GM19395 (cell line): ENCODE measurements at regions not wholly inside any gene's neighbourhood (a gene's known extent, or its start where the extent isn't known, plus 50 kb on each side); places are given as distances from the start of the nearest gene placed in this dataset.
"Not testable (repeated sequence)": the region's sequence is repeated elsewhere in the genome, so short reads cannot be mapped to it uniquely, and the experiment has no call there.

Experiments used
- ATAC-seq: cut with Tn5 transposase; IDR thresholded peaks from one replicate; pipeline ENCODE4 v1.9.1; 2021; ENCODE audit warnings: mild to moderate bottlenecking, moderate library complexity; ENCODE audit not compliant: unreplicated experiment

GRCh38 chr17:79560527-79560926, 50.3 kb downstream of the RBFOX3 start:
- no peak for ATAC-seq

DNA sequence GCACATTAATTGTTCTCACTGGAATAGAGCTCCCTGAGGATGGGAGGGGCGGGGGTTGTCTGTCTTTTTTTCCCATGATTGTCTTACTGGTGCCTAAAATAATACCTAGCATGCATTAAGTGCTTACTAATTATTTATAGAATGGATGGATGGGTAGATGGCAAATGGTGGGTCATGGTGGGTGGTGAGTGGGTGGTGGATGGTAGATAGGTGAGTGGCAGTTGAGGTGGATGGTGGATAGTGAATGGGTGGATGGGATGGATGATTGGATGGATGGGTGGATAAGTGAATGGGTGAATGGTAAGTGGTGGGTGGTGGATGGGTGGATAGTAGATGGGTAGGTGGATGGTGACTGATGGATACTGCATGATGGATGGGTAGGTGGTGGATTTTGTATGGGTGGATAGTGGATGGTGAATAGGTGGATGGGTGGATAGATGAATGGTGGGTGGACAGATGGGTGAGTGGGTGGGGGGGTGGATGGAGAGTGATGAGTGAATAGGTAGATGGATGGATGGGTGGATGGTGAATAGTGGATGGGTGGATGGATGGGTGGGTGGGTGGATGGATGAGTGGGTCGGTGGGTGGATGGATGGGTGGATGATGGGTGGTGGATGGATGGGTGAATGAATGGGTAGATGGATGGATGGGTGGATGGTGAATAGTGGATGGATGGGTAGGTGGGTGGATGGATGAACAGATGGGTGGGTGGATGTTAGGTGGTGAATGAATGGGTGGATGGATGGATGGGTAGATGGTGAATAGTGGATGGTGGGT, 51.6 kb downstream of the RBFOX3 start:
- ATAC-seq, result no peak

DNA sequence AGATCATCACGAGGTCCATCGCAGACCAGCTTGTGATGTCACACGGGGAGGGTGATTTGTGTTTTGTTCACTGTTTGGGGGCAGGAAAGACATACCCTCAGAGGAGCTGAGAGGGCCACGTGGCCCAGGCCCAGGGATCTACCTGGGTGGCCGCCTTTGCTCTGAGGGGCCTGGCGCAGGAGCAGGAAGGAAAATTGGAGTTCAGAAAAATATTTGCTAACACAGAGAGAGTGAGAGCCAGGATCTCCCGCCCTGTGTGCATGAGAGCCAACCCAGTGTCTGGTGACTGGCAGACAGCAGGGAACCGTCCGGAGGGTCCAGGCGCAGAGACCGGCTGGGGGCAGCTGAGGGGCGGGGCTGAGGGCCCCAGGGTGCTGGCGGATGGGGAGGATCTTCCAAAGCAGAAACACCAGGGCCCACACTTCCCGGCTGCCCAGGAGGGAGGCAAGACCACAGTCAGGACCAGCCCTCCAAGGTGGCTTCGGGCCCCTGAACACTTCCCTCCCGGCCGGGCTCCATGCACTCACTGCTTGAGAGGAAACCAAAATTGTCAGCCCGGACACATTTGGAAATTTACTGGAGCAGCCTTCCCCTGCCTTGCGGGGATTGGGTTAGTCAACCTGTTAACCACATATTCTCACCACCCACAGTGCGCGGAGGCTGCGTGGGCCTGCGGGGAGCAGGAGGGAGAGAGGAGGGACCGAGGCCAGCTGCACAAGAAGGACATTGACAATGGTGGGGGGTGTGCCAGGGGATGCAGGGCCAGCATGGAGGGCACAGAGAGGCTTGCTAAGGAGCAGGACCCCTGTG, 52.6 kb downstream of the RBFOX3 start:
- no peak for ATAC-seq

GRCh38 chr17:79557276-79558090, 53.4 kb downstream of the RBFOX3 start:
- ATAC-seq, result no peak

DNA sequence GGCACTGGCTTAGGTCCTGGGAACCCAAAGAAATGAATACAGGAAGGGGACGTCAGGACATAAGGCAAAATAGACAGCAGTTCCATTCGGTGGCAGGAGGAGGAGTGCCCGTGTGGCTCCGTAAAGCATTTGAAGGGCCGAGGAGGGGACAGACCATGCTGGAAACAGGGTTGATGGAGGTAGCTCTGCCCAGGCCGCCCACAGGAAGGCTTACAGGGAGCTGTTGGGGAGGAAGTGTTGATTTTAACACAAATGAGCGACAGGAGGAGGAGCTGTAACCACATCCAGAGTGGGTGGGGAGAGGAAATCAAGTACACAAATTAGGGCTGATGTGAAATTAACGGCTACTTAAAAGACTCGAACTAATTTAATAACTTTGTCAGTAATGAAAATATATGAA, 54.6 kb downstream of the RBFOX3 start:
- ATAC-seq, result no peak

DNA sequence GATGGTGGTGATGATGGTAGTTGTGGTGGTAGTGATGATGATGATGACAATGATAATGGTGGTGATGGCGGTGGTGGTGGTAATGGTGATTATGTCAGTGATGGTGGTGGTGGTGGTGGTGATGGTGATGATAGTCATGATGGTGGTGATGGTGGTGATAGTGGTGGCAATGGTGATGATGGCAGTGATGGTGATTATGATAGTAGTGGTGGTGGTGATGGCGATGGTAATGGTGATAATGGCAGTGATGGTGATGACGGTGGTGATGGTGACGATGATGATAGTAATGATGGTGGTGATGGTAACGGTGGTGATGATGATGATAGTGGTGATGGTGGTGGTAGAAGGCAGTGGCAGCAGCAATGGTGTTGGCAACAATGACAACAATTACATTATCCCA, 55.3 kb downstream of the RBFOX3 start:
- ATAC-seq, result no peak

- ATAC-seq, result not testable (repeated sequence)
Measured at GRCh38 chr17:79554346-79554745, 56.5 kb downstream of the RBFOX3 start.

DNA sequence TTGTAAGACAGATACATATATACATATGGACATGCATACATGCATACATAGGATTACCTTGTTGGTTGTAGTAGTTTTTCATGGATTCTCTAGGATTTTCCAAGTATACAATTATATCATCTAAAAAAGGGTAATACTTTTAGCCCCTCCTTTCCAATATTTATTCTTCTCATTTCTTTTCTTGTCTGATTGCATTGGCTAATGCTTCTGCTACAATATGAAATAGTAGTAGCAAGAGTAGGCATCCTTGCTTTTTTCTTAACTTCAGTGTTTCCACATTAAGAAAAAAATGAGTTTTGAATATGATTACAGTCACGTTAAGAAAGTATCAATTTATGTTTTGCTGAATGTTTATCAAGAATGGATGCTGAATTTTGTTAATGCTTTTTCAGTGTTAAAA, 58.0 kb downstream of the RBFOX3 start:
- no peak for ATAC-seq

DNA sequence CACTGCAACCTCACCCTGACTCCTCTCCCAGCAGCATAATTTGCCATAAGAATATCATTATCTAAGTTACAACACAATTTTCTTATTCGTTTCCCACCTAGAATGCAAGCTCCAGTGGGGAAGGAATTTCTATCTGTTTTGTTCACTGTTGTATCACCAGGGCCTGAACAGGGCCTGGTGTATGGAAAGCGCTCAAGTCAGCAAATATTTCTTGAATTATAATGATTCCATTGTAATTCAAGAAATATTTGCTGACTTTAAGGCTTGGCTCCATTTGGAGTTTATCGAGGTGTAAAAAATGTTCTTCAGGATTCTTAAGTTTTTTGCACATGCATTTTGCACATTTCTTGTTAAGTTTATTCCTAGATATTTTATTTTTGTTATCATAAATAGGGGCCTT, 58.4 kb downstream of the RBFOX3 start:
- no peak for ATAC-seq

DNA sequence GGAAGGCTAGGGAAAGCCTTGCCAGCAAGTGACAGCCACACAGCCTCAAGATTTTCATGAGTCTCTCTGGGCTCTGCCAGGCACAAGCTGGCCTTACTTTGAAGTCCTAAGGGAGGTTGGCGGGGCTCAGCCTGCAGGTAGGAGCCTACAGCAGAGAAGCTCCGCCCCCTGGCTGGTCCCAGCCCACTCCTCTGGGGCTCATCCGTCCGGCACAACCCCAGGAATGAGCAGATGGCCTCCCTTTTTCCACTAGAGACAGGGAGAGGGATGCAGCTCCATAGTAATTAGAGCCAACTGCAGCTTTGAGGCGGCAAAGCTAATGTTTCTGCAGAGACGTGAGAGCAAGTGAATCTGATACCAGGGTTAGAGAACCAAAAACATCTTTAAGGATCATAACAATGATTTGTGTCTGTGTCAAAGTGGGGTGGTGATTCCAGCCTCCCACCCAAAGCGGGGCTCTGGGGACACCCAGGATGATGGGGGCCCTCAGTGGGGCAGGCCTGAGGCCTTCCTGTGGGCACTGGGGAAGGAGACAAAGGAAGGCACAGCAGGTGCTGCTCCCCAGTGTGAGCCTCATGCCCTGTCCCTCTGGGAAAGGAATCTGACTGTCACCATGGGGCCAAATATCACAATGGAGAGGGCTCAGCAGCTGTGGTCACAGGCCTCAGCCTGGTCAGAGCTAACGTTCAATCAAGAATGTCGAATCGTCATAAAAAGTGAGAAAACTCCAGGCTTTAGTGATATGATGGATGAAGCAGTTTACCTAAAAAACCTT, 61.5 kb downstream of the RBFOX3 start:
- no peak for ATAC-seq

- ATAC-seq, result no peak
Measured at GRCh38 chr17:79548116-79548515, 62.7 kb downstream of the RBFOX3 start.

GRCh38 chr17:79547586-79547985, 63.3 kb downstream of the RBFOX3 start:
- no peak for ATAC-seq

GRCh38 chr17:79547171-79547570, 63.7 kb downstream of the RBFOX3 start:
- ATAC-seq, result not testable (repeated sequence)

GRCh38 chr17:79546386-79546785, 64.5 kb downstream of the RBFOX3 start:
- ATAC-seq, result no peak

GRCh38 chr17:79545251-79546005, 65.4 kb downstream of the RBFOX3 start:
- no peak for ATAC-seq

- no peak for ATAC-seq
Measured at GRCh38 chr17:79544142-79544914, 66.5 kb downstream of the RBFOX3 start.

DNA sequence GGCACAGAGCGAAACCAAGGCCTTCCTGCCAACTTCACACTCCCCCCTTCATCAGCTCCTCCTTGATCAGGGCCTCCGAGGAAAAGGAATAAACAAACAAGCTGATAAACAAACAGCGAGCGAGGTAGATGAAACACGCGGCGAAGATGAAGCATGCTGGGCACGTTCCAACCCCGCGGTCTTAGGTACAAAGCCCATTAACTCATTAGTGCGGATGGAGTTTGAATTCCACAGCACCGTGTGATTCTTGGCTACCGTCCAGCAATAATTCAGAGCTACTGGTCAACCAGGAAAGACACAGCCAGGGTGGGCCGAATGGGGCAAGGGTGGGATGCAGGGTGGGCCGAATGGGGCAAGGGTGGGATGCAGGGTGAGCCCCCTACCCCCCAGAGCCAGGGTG, 67.3 kb downstream of the RBFOX3 start:
- no peak for ATAC-seq

DNA sequence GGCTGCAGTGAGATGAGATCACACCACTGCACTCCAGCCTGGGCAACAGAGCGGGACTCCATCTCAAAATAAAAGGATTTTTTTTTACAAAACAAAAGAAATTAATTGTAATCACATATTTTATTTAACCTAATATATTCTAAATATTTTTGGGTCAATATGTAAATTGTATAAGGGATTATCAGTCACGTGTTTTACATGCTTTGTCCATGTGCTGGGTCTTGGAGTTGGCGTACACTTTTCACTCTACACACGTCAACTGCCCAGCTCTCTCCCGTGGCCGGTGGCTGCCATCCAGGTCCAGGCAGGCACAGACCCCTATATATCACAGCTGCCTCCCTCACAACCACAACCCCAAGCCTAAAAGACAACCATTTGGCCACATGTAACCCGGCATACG, 68.1 kb downstream of the RBFOX3 start:
- ATAC-seq, result no peak
